A673 (cell line): ENCODE measurements at regions not wholly inside any gene's neighbourhood (a gene's known extent, or its start where the extent isn't known, plus 50 kb on each side); places are given as distances from the start of the nearest gene placed in this dataset.

Experiments used
- BruUV-seq: library from RNA; stranded (reverse); fragments of 400-500 nt; replicated peaks from 2 replicates; lab custom pipeline; 2021; lab: Mats Ljungman, UMichigan
- CTCF ChIA-PET: fragments of 300-600 bp; sonication (Branson Sonifier 250); formaldehyde crosslinking; loops from one replicate; lab custom pipeline; 2022; ENCODE audit warnings: antibody characterized with exemption; lab: Charles Lee
- POLR2A ChIA-PET: fragments of 300-600 bp; sonication (Branson Sonifier 250); formaldehyde crosslinking; loops from one replicate; lab custom pipeline; 2022; ENCODE audit warnings: antibody characterized with exemption; ENCODE audit not compliant: low non-redundant PET; lab: Charles Lee
- DNase-seq: peaks from one replicate; pipeline ENCODE4 v3.0.0-alpha.2; 2015; ENCODE audit warnings: low spot score
- H3K27ac ChIP-seq: fragments of 200-600 bp; sonication (generic); 2 replicates; pipeline ENCODE4 v1.5.1; 2016; ENCODE audit warnings: mixed run types, low read depth, mild to moderate bottlenecking, mixed read lengths, antibody characterized with exemption, low read length; ENCODE audit not compliant: poor library complexity, severe bottlenecking
- H3K27me3 ChIP-seq: fragments of 200-600 bp; sonication (generic); replicated peaks from 2 replicates; pipeline ENCODE4 v1.6.1; 2017; ENCODE audit warnings: mixed run types, low read depth, mild to moderate bottlenecking, mixed read lengths, antibody characterized with exemption, low read length; ENCODE audit not compliant: insufficient read depth, poor library complexity
- H3K36me3 ChIP-seq: fragments of 200-600 bp; sonication (generic); 2 replicates; pipeline ENCODE4 v1.6.1; 2016; ENCODE audit warnings: mixed run types, mild to moderate bottlenecking, mixed read lengths, antibody characterized with exemption, low read length; ENCODE audit not compliant: insufficient read depth, poor library complexity, severe bottlenecking
- H3K4me1 ChIP-seq: fragments of 200-600 bp; sonication (generic); 2 replicates; pipeline ENCODE4 v1.6.1; 2017; ENCODE audit warnings: mixed run types, mild to moderate bottlenecking, mixed read lengths, antibody characterized with exemption, low read length; ENCODE audit not compliant: insufficient read depth, poor library complexity, severe bottlenecking
- H3K4me3 ChIP-seq: fragments of 200-600 bp; sonication (generic); 2 replicates; pipeline ENCODE4 v1.5.1; 2016; ENCODE audit warnings: low read depth, mixed run types, mild to moderate bottlenecking, mixed read lengths, low read length; ENCODE audit not compliant: poor library complexity, severe bottlenecking
- H3K9me3 ChIP-seq: fragments of 200-600 bp; sonication (generic); 2 replicates; pipeline ENCODE4 v1.6.1; 2016; ENCODE audit warnings: mixed run types, low read depth, mild to moderate bottlenecking, mixed read lengths, antibody characterized with exemption, low read length; ENCODE audit not compliant: poor library complexity, severe bottlenecking
- EZH2 ChIP-seq: fragments of 200-600 bp; sonication (generic); IDR thresholded peaks from 2 replicates; pipeline ENCODE4 v1.6.1; 2017; ENCODE audit warnings: borderline replicate concordance, low read depth, mild to moderate bottlenecking, mixed read lengths, antibody characterized with exemption, low read length; ENCODE audit not compliant: poor library complexity, severe bottlenecking
- intact Hi-C: fragments of 100-400 bp; cut with micrococcal nuclease; formaldehyde crosslinking; loops from one replicate; pipeline ENCODE4 v1.10.0; 2022; ENCODE audit not compliant: unreplicated experiment
- TF ChIP-seq, protein P1 (sequence below): fragments of 300-800, 200-600 bp; sonication (generic); conservative IDR thresholded peaks from 2 replicates; pipeline ENCODE4 v1.5.1; 2017; ENCODE audit warnings: low read depth, mild to moderate bottlenecking, antibody characterized with exemption, low read length, moderate library complexity, mixed read lengths

DNA sequence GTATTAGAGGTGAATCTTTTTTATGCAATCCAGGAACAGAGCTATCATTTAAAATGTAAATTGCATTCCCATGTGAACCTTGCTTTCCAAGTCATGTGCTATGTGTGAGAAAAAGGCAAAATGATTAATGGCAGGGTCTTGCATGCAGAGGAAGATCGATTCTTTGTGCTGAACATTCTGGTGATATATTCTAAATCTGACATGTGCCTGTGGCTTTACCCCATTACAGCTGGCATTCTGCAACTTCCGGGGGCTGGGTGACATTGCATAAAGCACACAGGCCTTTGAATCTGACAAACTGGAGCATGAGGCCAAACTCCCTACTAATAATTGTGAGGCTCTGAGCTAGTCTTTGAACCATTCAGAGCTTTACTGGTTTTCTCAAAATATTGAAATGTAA is 1449.7 kb downstream of the CDH8 start:
- Histone ChIP-seq H3K27me3 (no peaks in the 10 kb centered on the region), H3K9me3 (no peaks in the 10 kb centered on the region), H3K27ac (no peak overlapping the region), H3K4me1 (no peaks in the 10 kb centered on the region), H3K36me3 (no peaks in the 10 kb centered on the region), H3K4me3 (no peak overlapping the region)
- no peak for DNase-seq
- TF ChIP-seq, protein P1, sequence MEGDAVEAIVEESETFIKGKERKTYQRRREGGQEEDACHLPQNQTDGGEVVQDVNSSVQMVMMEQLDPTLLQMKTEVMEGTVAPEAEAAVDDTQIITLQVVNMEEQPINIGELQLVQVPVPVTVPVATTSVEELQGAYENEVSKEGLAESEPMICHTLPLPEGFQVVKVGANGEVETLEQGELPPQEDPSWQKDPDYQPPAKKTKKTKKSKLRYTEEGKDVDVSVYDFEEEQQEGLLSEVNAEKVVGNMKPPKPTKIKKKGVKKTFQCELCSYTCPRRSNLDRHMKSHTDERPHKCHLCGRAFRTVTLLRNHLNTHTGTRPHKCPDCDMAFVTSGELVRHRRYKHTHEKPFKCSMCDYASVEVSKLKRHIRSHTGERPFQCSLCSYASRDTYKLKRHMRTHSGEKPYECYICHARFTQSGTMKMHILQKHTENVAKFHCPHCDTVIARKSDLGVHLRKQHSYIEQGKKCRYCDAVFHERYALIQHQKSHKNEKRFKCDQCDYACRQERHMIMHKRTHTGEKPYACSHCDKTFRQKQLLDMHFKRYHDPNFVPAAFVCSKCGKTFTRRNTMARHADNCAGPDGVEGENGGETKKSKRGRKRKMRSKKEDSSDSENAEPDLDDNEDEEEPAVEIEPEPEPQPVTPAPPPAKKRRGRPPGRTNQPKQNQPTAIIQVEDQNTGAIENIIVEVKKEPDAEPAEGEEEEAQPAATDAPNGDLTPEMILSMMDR: no peak
- intact Hi-C loops: no loop called here
- CTCF ChIA-PET: no interaction called here
- POLR2A ChIA-PET: no interaction called here
- BruUV-seq: no TSS peak

DNA sequence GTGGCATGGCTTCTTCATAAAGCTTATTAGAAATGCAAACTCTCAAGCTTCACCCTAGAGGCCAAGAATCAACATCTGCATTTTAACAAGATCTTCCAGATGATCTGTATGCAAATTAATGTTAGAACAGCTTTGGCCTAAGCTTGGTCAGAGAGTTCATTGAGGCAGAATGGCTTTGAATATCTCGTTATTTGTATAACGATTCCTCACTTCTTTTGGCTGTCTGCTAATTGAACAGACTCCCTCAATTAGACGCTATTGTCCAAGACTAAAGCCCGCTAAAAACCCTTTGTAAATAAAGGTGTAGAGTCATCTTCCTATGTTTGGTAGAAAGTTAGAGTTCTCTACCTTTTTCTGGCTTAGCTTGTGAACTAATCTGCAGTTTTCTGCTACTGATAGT is 1453.7 kb downstream of the CDH8 start:
- ChIA-PET CTCF (no interaction called here), POLR2A (no interaction called here)
- Histone ChIP-seq H3K4me3 (no peak overlapping the region), H3K9me3 (no peaks in the 10 kb centered on the region), H3K27me3 (no peaks in the 10 kb centered on the region), H3K36me3 (no peaks in the 10 kb centered on the region), H3K4me1 (no peaks in the 10 kb centered on the region), H3K27ac (no peak overlapping the region)
- BruUV-seq: no TSS peak
- intact Hi-C loops: no loop called here
- TF ChIP-seq, protein P1: no peak
- no peak for DNase-seq

GRCh38 chr16:60566901-60567300 is 1469.3 kb downstream of the CDH8 start:
- no peaks in the 10 kb centered on the region for H3K27me3 ChIP-seq
- no peak overlapping the region for H3K27ac ChIP-seq
- no TSS peak for BruUV-seq
- peaks cover 6% of the 10 kb centered on the region for H3K9me3 ChIP-seq
- no peaks in the 10 kb centered on the region for H3K36me3 ChIP-seq
- intact Hi-C loops: no loop called here
- CTCF ChIA-PET: no interaction called here
- POLR2A ChIA-PET: interaction anchor here (0.6 kb wide), 1 partner anchor 343 kb away, joined by 3 read pairs; no protein-coding TSS in a partner anchor
- H3K4me1 ChIP-seq: no peaks in the 10 kb centered on the region
- DNase-seq: no peak
- no peak for TF ChIP-seq EZH2
- TF ChIP-seq, protein P1: no peak
- no peak overlapping the region for H3K4me3 ChIP-seq
